Stomach (tissue), 4 donors: ENCODE measurements at regions not wholly inside any gene's neighbourhood (a gene's known extent, or its start where the extent isn't known, plus 50 kb on each side); places are given as distances from the start of the nearest gene placed in this dataset.
"Not testable (repeated sequence)": the region's sequence is repeated elsewhere in the genome, so short reads cannot be mapped to it uniquely, and the experiment has no call there.

Experiments used
- POLR2A ChIP-seq, 4 donors: fragments of 450-650 bp; IDR thresholded peaks; one replicate each; pipeline ENCODE4 v1.6.1; 2016; ENCODE audit warnings: antibody characterized with exemption in 4 of 4, control low read depth in 2 of 4, mild to moderate bottlenecking in 1 of 4, moderate library complexity in 1 of 4
- POLR2AphosphoS5 ChIP-seq, 3 donors: sonication (generic); formaldehyde crosslinking; IDR thresholded peaks; one replicate each; pipeline ENCODE4 v1.6.1; 2016; ENCODE audit warnings: antibody characterized with exemption in 3 of 3
- TF ChIP-seq, protein P1 (sequence below), 7 experiments: fragments of 450-650 bp in 4 of 7; fragments of 200-600 bp in 3 of 7; sonication (generic) in 3 of 7; IDR thresholded peaks; one replicate each; pipeline ENCODE4 v1.5.1; 2016 to 2019; ENCODE audit warnings: antibody characterized with exemption in 7 of 7, control low read depth in 2 of 7, mild to moderate bottlenecking in 1 of 7

DNA sequence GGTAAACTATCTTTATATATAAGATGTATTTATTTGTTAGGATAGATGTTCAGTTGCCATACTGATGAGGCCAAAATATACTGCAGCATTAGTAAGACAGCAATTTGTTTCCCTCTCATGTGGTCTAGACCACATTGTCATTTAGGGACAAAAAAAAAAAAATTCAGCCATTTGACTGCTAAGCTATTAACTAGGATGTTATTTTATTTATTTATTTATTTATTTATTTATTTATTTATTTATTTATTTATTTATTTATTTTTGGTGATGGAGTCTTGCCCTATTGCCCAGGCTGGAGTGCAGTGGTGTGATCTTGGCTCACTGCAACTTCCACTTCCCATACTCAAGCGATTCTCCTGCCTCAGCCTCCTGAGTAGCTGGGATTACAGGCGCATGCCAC lies 361.6 kb upstream of the EDIL3 start:
- not testable (repeated sequence) for TF ChIP-seq POLR2A, POLR2AphosphoS5 (IDR thresholded peaks at IDR 0.05)
- TF ChIP-seq, protein P1, sequence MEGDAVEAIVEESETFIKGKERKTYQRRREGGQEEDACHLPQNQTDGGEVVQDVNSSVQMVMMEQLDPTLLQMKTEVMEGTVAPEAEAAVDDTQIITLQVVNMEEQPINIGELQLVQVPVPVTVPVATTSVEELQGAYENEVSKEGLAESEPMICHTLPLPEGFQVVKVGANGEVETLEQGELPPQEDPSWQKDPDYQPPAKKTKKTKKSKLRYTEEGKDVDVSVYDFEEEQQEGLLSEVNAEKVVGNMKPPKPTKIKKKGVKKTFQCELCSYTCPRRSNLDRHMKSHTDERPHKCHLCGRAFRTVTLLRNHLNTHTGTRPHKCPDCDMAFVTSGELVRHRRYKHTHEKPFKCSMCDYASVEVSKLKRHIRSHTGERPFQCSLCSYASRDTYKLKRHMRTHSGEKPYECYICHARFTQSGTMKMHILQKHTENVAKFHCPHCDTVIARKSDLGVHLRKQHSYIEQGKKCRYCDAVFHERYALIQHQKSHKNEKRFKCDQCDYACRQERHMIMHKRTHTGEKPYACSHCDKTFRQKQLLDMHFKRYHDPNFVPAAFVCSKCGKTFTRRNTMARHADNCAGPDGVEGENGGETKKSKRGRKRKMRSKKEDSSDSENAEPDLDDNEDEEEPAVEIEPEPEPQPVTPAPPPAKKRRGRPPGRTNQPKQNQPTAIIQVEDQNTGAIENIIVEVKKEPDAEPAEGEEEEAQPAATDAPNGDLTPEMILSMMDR (IDR thresholded peaks at IDR 0.05) = not testable (repeated sequence)
